ENCODE measurements at regions not wholly inside any gene's neighbourhood (a gene's known extent, or its start where the extent isn't known, plus 50 kb on each side); places are given as distances from the start of the nearest gene placed in this dataset.

GRCh38 chr21:16644685-16645084, 868.2 kb upstream of the CXADR start:
- no peak for TF ChIP-seq POLR2A (IDR thresholded peaks at IDR 0.05)
- no peak for TF ChIP-seq CTCF (IDR thresholded peaks at IDR 0.05)
